HepG2 (cell line): ENCODE measurements at regions not wholly inside any gene's neighbourhood (a gene's known extent, or its start where the extent isn't known, plus 50 kb on each side); places are given as distances from the start of the nearest gene placed in this dataset.

Experiments used
- CHD2 ChIP-seq: IDR thresholded peaks from 2 replicates; pipeline ENCODE4 v1.6.1; 2011; ENCODE audit warnings: low read depth, low read length, improper control_type of control experiment
- CHD4 ChIP-seq: fragments of 200-600 bp; sonication (generic); IDR thresholded peaks from 2 replicates; pipeline ENCODE4 v1.7.0; 2017; ENCODE audit warnings: mild to moderate bottlenecking, low read length, borderline replicate concordance
- FOSL1 ChIP-seq: sonication (generic); formaldehyde crosslinking; IDR thresholded peaks from 2 replicates; pipeline ENCODE4 v1.9.0; 2021; ENCODE audit warnings: missing genetic modification reagents, borderline replicate concordance
- NPAS2 ChIP-seq: sonication (generic); formaldehyde crosslinking; IDR thresholded peaks from 2 replicates; pipeline ENCODE4 v1.8.0; 2022; ENCODE audit warnings: mild to moderate bottlenecking, missing genetic modification reagents, borderline replicate concordance
- PLRG1 ChIP-seq: fragments of 450-650 bp; conservative IDR thresholded peaks from 2 replicates; pipeline ENCODE4 v1.6.1; 2016
- RBM39 ChIP-seq: fragments of 200-400 bp; formaldehyde crosslinking; IDR thresholded peaks from one replicate; pipeline ENCODE4 v1.6.1; 2018; ENCODE audit warnings: antibody characterized with exemption, mild to moderate bottlenecking, low read depth, low read length; ENCODE audit not compliant: poor library complexity, severe bottlenecking
- RFXANK ChIP-seq: IDR thresholded peaks from 2 replicates; pipeline ENCODE4 v1.6.1; 2016
- SMARCC2 ChIP-seq: fragments of 450-650 bp; IDR thresholded peaks from 2 replicates; pipeline ENCODE4 v1.6.1; 2017; ENCODE audit warnings: antibody characterized with exemption, mild to moderate bottlenecking
- SMARCE1 ChIP-seq: fragments of 450-650 bp; IDR thresholded peaks from 2 replicates; pipeline ENCODE4 v1.6.1; 2017; ENCODE audit warnings: borderline replicate concordance
- SNAPC2 ChIP-seq: sonication (generic); formaldehyde crosslinking; IDR thresholded peaks from 2 replicates; pipeline ENCODE4 v1.8.1; 2022; ENCODE audit warnings: mild to moderate bottlenecking, missing genetic modification reagents
- THAP11 ChIP-seq: IDR thresholded peaks from 2 replicates; pipeline ENCODE4 v1.6.1; 2016; ENCODE audit warnings: missing biosample characterization, missing genetic modification reagents
- ZNF292 ChIP-seq: sonication (generic); formaldehyde crosslinking; IDR thresholded peaks from 2 replicates; pipeline ENCODE4 v1.8.1; 2022; ENCODE audit warnings: mild to moderate bottlenecking, low read depth, missing genetic modification reagents, borderline replicate concordance
- ZNF337 ChIP-seq: sonication (generic); formaldehyde crosslinking; IDR thresholded peaks from 2 replicates; pipeline ENCODE4 v1.5.1; 2020; ENCODE audit warnings: missing genetic modification reagents, low read depth, mild to moderate bottlenecking, borderline replicate concordance
- ZNF33A ChIP-seq: sonication (generic); formaldehyde crosslinking; IDR thresholded peaks from 2 replicates; pipeline ENCODE4 v1.5.1; 2020; ENCODE audit warnings: missing genetic modification reagents, mild to moderate bottlenecking, moderate library complexity, borderline replicate concordance
- ZNF484 ChIP-seq: sonication (generic); formaldehyde crosslinking; IDR thresholded peaks from 2 replicates; pipeline ENCODE4 v1.5.1; 2020; ENCODE audit warnings: mild to moderate bottlenecking, low read depth, missing genetic modification reagents, borderline replicate concordance
- ZNF563 ChIP-seq: sonication (generic); formaldehyde crosslinking; IDR thresholded peaks from 2 replicates; pipeline ENCODE4 v1.8.0; 2022; ENCODE audit warnings: mild to moderate bottlenecking, moderate library complexity, missing genetic modification reagents
- TF ChIP-seq, protein P1 (sequence below): sonication (generic); formaldehyde crosslinking; conservative IDR thresholded peaks from 2 replicates; pipeline ENCODE4 v1.8.1; 2023; ENCODE audit warnings: missing genetic modification reagents
- TF ChIP-seq, protein P2 (sequence below): sonication (generic); formaldehyde crosslinking; IDR thresholded peaks from 2 replicates; pipeline ENCODE4 v1.9.0; 2022; ENCODE audit warnings: low read depth, missing genetic modification reagents
- TF ChIP-seq, protein P3 (sequence below): sonication (generic); formaldehyde crosslinking; IDR thresholded peaks from 2 replicates; pipeline ENCODE4 v1.5.0; 2020; ENCODE audit warnings: missing genetic modification reagents, mild to moderate bottlenecking, borderline replicate concordance
- TF ChIP-seq, protein P4 (sequence below): sonication (generic); formaldehyde crosslinking; IDR thresholded peaks from 2 replicates; pipeline ENCODE4 v1.5.0; 2020; ENCODE audit warnings: missing genetic modification reagents
- TF ChIP-seq, protein P5 (sequence below): sonication (generic); formaldehyde crosslinking; IDR thresholded peaks from 2 replicates; pipeline ENCODE4 v1.5.0; 2020; ENCODE audit warnings: missing genetic modification reagents, mild to moderate bottlenecking, borderline replicate concordance
- TF ChIP-seq, protein P6 (sequence below): sonication (generic); formaldehyde crosslinking; IDR thresholded peaks from 2 replicates; pipeline ENCODE4 v1.4.0; 2020; ENCODE audit warnings: mild to moderate bottlenecking, missing genetic modification reagents
- TF ChIP-seq, protein P7 (sequence below): sonication (generic); formaldehyde crosslinking; IDR thresholded peaks from 2 replicates; pipeline ENCODE4 v1.5.1; 2020; ENCODE audit warnings: missing genetic modification reagents, mild to moderate bottlenecking, borderline replicate concordance

DNA sequence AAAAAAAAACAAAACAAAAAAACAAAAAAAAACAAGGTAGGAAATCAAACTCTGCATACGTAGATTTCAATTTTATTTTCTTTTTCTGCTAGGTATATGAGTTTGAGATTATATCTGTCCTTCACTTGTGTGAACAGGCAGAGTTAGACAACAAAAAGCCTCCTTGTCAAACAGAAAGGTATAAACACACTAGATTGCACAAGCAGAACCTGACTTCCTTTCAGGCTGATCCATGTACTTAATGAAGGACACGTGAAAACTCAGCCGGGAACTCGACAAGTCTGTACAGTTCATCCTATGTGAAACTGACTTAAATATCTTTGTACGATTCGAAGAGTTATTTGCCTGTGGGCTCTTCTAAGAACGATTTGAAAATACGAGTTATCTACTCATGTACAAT lies 254.1 kb downstream of the ARL4A start (continued):
- TF ChIP-seq, protein P1, sequence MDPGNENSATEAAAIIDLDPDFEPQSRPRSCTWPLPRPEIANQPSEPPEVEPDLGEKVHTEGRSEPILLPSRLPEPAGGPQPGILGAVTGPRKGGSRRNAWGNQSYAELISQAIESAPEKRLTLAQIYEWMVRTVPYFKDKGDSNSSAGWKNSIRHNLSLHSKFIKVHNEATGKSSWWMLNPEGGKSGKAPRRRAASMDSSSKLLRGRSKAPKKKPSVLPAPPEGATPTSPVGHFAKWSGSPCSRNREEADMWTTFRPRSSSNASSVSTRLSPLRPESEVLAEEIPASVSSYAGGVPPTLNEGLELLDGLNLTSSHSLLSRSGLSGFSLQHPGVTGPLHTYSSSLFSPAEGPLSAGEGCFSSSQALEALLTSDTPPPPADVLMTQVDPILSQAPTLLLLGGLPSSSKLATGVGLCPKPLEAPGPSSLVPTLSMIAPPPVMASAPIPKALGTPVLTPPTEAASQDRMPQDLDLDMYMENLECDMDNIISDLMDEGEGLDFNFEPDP, result no peak
- TF ChIP-seq PLRG1, result no peak
- TF ChIP-seq, protein P2, sequence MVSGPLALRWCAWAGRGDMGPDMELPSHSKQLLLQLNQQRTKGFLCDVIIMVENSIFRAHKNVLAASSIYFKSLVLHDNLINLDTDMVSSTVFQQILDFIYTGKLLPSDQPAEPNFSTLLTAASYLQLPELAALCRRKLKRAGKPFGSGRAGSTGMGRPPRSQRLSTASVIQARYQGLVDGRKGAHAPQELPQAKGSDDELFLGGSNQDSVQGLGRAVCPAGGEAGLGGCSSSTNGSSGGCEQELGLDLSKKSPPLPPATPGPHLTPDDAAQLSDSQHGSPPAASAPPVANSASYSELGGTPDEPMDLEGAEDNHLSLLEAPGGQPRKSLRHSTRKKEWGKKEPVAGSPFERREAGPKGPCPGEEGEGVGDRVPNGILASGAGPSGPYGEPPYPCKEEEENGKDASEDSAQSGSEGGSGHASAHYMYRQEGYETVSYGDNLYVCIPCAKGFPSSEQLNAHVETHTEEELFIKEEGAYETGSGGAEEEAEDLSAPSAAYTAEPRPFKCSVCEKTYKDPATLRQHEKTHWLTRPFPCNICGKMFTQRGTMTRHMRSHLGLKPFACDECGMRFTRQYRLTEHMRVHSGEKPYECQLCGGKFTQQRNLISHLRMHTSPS (CRISPR knock-in tag), result no peak
- TF ChIP-seq, protein P3, sequence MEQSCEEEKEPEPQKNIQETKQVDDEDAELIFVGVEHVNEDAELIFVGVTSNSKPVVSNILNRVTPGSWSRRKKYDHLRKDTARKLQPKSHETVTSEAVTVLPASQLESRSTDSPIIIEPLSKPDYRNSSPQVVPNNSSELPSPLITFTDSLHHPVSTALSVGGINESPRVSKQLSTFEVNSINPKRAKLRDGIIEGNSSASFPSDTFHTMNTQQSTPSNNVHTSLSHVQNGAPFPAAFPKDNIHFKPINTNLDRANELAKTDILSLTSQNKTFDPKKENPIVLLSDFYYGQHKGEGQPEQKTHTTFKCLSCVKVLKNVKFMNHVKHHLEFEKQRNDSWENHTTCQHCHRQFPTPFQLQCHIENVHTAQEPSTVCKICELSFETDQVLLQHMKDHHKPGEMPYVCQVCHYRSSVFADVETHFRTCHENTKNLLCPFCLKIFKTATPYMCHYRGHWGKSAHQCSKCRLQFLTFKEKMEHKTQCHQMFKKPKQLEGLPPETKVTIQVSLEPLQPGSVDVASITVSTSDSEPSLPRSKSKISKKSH, result no peak
- no peak for TF ChIP-seq RFXANK (CRISPR knock-in tag)
- TF ChIP-seq SMARCE1, result no peak
- no peak for TF ChIP-seq ZNF33A (CRISPR knock-in tag)
- TF ChIP-seq, protein P4, sequence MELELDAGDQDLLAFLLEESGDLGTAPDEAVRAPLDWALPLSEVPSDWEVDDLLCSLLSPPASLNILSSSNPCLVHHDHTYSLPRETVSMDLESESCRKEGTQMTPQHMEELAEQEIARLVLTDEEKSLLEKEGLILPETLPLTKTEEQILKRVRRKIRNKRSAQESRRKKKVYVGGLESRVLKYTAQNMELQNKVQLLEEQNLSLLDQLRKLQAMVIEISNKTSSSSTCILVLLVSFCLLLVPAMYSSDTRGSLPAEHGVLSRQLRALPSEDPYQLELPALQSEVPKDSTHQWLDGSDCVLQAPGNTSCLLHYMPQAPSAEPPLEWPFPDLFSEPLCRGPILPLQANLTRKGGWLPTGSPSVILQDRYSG (CRISPR knock-in tag), result no peak
- TF ChIP-seq ZNF292, result no peak
- TF ChIP-seq, protein P5, sequence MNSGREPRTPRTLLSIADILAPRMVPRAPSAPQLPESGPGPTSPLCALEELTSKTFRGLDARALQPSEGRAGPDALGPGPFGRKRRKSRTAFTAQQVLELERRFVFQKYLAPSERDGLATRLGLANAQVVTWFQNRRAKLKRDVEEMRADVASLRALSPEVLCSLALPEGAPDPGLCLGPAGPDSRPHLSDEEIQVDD (CRISPR knock-in tag), result no peak
- TF ChIP-seq, protein P6, sequence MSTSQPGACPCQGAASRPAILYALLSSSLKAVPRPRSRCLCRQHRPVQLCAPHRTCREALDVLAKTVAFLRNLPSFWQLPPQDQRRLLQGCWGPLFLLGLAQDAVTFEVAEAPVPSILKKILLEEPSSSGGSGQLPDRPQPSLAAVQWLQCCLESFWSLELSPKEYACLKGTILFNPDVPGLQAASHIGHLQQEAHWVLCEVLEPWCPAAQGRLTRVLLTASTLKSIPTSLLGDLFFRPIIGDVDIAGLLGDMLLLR (CRISPR knock-in tag), result no peak
- TF ChIP-seq SMARCC2, result no peak
- TF ChIP-seq ZNF484 (CRISPR knock-in tag), result no peak
- no peak for TF ChIP-seq CHD2
- peak; percentile 72 for TF ChIP-seq THAP11
- TF ChIP-seq ZNF337 (CRISPR knock-in tag), result no peak
- TF ChIP-seq RBM39, result no peak
- TF ChIP-seq, protein P7, sequence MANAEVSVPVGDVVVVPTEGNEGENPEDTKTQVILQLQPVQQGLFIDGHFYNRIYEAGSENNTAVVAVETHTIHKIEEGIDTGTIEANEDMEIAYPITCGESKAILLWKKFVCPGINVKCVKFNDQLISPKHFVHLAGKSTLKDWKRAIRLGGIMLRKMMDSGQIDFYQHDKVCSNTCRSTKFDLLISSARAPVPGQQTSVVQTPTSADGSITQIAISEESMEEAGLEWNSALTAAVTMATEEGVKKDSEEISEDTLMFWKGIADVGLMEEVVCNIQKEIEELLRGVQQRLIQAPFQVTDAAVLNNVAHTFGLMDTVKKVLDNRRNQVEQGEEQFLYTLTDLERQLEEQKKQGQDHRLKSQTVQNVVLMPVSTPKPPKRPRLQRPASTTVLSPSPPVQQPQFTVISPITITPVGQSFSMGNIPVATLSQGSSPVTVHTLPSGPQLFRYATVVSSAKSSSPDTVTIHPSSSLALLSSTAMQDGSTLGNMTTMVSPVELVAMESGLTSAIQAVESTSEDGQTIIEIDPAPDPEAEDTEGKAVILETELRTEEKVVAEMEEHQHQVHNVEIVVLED, result no peak
- TF ChIP-seq SNAPC2 (CRISPR knock-in tag), result no peak; the same call in 1 of the 2 replicates
- no peak for TF ChIP-seq FOSL1 (CRISPR knock-in tag)
- TF ChIP-seq NPAS2, result no peak
- TF ChIP-seq CHD4, result no peak
- no peak for TF ChIP-seq ZNF563 (CRISPR knock-in tag)
